H1 (cell line): ENCODE measurements at regions not wholly inside any gene's neighbourhood (a gene's known extent, or its start where the extent isn't known, plus 50 kb on each side); places are given as distances from the start of the nearest gene placed in this dataset.

ENCODE experiments used
- CTCF ChIA-PET: fragments of 300-600 bp; sonication (Branson Sonifier 250); formaldehyde crosslinking; loops from one replicate; lab custom pipeline; 2021; ENCODE audit not compliant: partially characterized antibody; lab: Charles Lee
- POLR2A ChIA-PET: fragments of 300-600 bp; sonication (Branson Sonifier 250); formaldehyde crosslinking; loops from one replicate; lab custom pipeline; 2021; ENCODE audit warnings: inconsistent platforms; ENCODE audit not compliant: partially characterized antibody; lab: Charles Lee
- DNase-seq, 2 experiments: peaks; one replicate each; pipeline versions ENCODE4 v3.0.0 to v3.0.0-alpha.2; 2010 to 2022; ENCODE audit warnings: low spot score in 2 of 2, low read depth in 1 of 2, mixed read lengths in 1 of 2
- FAIRE-seq: peaks from 2 replicates; lab custom pipeline; 2011; peaks lifted over from hg19 to GRCh38; lab: Jason Lieb, UNC
- H2AFZ ChIP-seq: 2 replicates; pipeline ENCODE4 v1.8.1; 2012; ENCODE audit warnings: low read length, inconsistent platforms
- H2AK5ac ChIP-seq: 2 replicates; pipeline ENCODE4 v1.6.1; 2013; ENCODE audit warnings: low read depth, low read length
- H2BK120ac ChIP-seq: replicated peaks from 2 replicates; pipeline ENCODE3; 2013; ENCODE audit warnings: low read depth, low read length, inconsistent platforms
- H2BK12ac ChIP-seq: 2 replicates; pipeline ENCODE4 v1.6.1; 2013; ENCODE audit warnings: low read depth, low read length
- H2BK15ac ChIP-seq: 2 replicates; pipeline ENCODE4 v1.6.1; 2013; ENCODE audit warnings: low read length
- H2BK20ac ChIP-seq: 2 replicates; pipeline ENCODE4 v1.6.1; 2013; ENCODE audit warnings: low read length
- H2BK5ac ChIP-seq: 2 replicates; pipeline ENCODE4 v1.6.1; 2013; ENCODE audit warnings: low read depth, low read length
- H3K14ac ChIP-seq: 2 replicates; pipeline ENCODE4 v1.6.1; 2013; ENCODE audit warnings: inconsistent platforms; ENCODE audit not compliant: insufficient read length
- H3K18ac ChIP-seq: 2 replicates; pipeline ENCODE4 v1.6.1; 2013; ENCODE audit warnings: low read length; ENCODE audit errors: extremely low read depth
- H3K23ac ChIP-seq: 2 replicates; pipeline ENCODE4 v1.6.1; 2013; ENCODE audit warnings: inconsistent platforms; ENCODE audit not compliant: insufficient read length
- H3K23me2 ChIP-seq: 2 replicates; pipeline ENCODE4 v1.6.1; 2013; ENCODE audit warnings: low read depth, low read length
- H3K27ac ChIP-seq: 2 replicates; pipeline ENCODE4 v1.6.1; 2011; ENCODE audit warnings: low read depth, low read length, inconsistent platforms
- H3K27me3 ChIP-seq, 4 experiments: replicated peaks in 1 of 4; 1 replicate in 1 of 4; 2 replicates in 3 of 4; pipeline versions ENCODE4 v1.6.1 to v1.8.1; 2011 to 2013; ENCODE audit warnings: low read length in 3 of 4, mild to moderate bottlenecking in 3 of 4, inconsistent platforms in 2 of 4, mixed read lengths in 2 of 4, moderate library complexity in 1 of 4; ENCODE audit not compliant: control insufficient read depth in 3 of 4, insufficient read depth in 3 of 4; ENCODE audit errors: extremely low read depth in 1 of 4
- H3K36me3 ChIP-seq, 4 experiments: 2 replicates each; pipeline versions ENCODE4 v1.6.1 to v1.8.1; 2011 to 2013; ENCODE audit warnings: mild to moderate bottlenecking in 4 of 4, low read length in 3 of 4, moderate library complexity in 2 of 4, control low read depth in 1 of 4, inconsistent platforms in 1 of 4; ENCODE audit not compliant: insufficient read depth in 4 of 4, control insufficient read depth in 2 of 4
- H3K4ac ChIP-seq: replicated peaks from 2 replicates; pipeline ENCODE3; 2013; ENCODE audit warnings: low read length, low read depth, mixed read lengths, inconsistent platforms; ENCODE audit not compliant: insufficient read length
- H3K4me1 ChIP-seq, 4 experiments: replicated peaks in 1 of 4; 1 replicate in 1 of 4; 2 replicates in 3 of 4; pipeline versions ENCODE4 v1.6.1 to v1.8.1; 2011 to 2013; ENCODE audit warnings: low read length in 3 of 4, inconsistent platforms in 2 of 4, mixed read lengths in 1 of 4; ENCODE audit not compliant: insufficient read depth in 4 of 4, control insufficient read depth in 3 of 4
- H3K4me2 ChIP-seq, 2 experiments: 2 replicates each; pipeline versions ENCODE4 v1.6.1 to v1.8.1; 2011 to 2013; ENCODE audit warnings: low read depth in 2 of 2, low read length in 2 of 2, control low read depth in 1 of 2, inconsistent platforms in 1 of 2, mild to moderate bottlenecking in 1 of 2; ENCODE audit not compliant: insufficient read depth in 1 of 2
- H3K4me3 ChIP-seq, 4 experiments: fragments of 200-600, 300-600 bp in 1 of 4; sonication (generic), shearing (Covaris generic), sonication (Bioruptor Twin) in 1 of 4; 2 replicates each; pipeline versions ENCODE4 v1.5.1 to v1.8.1; 2011 to 2016; ENCODE audit warnings: low read length in 4 of 4, low read depth in 3 of 4, control low read depth in 2 of 4, inconsistent platforms in 2 of 4, mild to moderate bottlenecking in 2 of 4, mixed read lengths in 1 of 4, moderate library complexity in 1 of 4; ENCODE audit not compliant: insufficient read depth in 2 of 4; ENCODE audit errors: extremely low read depth in 1 of 4
- H3K56ac ChIP-seq: replicated peaks from 2 replicates; pipeline ENCODE3; 2013; ENCODE audit warnings: low read depth, mild to moderate bottlenecking, mixed read lengths, low read length, inconsistent platforms; ENCODE audit not compliant: insufficient read length
- H3K79me1 ChIP-seq: 2 replicates; pipeline ENCODE4 v1.6.1; 2013; ENCODE audit warnings: low read depth, low read length, control low read depth
- H3K79me2 ChIP-seq, 2 experiments: 2 replicates each; pipeline versions ENCODE4 v1.6.1 to v1.8.1; 2012 to 2013; ENCODE audit warnings: low read length in 2 of 2, mild to moderate bottlenecking in 2 of 2, inconsistent platforms in 1 of 2; ENCODE audit not compliant: insufficient read depth in 2 of 2, control insufficient read depth in 1 of 2
- H3K9ac ChIP-seq, 4 experiments: replicated peaks in 1 of 4; 1 replicate in 1 of 4; 2 replicates in 3 of 4; pipeline versions ENCODE4 v1.6.1 to v1.8.1; 2011 to 2013; ENCODE audit warnings: low read depth in 3 of 4, low read length in 3 of 4, control low read depth in 2 of 4, mild to moderate bottlenecking in 2 of 4, moderate library complexity in 2 of 4, inconsistent platforms in 1 of 4; ENCODE audit errors: extremely low read depth in 1 of 4
- H3K9me3 ChIP-seq, 2 experiments: 2 replicates each; pipeline versions ENCODE4 v1.6.1 to v1.8.1; 2012 to 2013; ENCODE audit warnings: mild to moderate bottlenecking in 2 of 2, moderate library complexity in 2 of 2, control low read depth in 1 of 2, inconsistent platforms in 1 of 2, low read depth in 1 of 2, low read length in 1 of 2, mixed read lengths in 1 of 2; ENCODE audit not compliant: insufficient read depth in 2 of 2
- H4K20me1 ChIP-seq, 2 experiments: replicated peaks in 1 of 2; 2 replicates each; pipeline versions ENCODE3 to v1.8.1; 2011 to 2013; ENCODE audit warnings: inconsistent platforms in 2 of 2, low read length in 2 of 2, mild to moderate bottlenecking in 1 of 2; ENCODE audit not compliant: insufficient read depth in 2 of 2, control insufficient read depth in 1 of 2
- H4K5ac ChIP-seq: 2 replicates; pipeline ENCODE4 v1.6.1; 2013; ENCODE audit warnings: low read length, low read depth, mixed read lengths, inconsistent platforms; ENCODE audit not compliant: insufficient read length
- H4K8ac ChIP-seq: 2 replicates; pipeline ENCODE4 v1.8.0; 2013; ENCODE audit warnings: mild to moderate bottlenecking, moderate library complexity, low read length, inconsistent platforms; ENCODE audit not compliant: insufficient read depth; ENCODE audit errors: extremely low read depth
- H4K91ac ChIP-seq: replicated peaks from 2 replicates; pipeline ENCODE3; 2013; ENCODE audit warnings: low read length, mixed read lengths, inconsistent platforms; ENCODE audit not compliant: insufficient read length
- BACH1 ChIP-seq: IDR thresholded peaks from 2 replicates; pipeline ENCODE4 v1.6.1; 2012; ENCODE audit warnings: low read length, improper control_type of control experiment
- CTCF ChIP-seq, 3 experiments: IDR thresholded peaks; 1 replicate in 2 of 3; 2 replicates in 1 of 3; pipeline versions ENCODE4 v1.5.1 to v1.6.1; 2011; ENCODE audit warnings: low read length in 3 of 3, mild to moderate bottlenecking in 3 of 3, inconsistent platforms in 2 of 3, low read depth in 1 of 3, moderate library complexity in 1 of 3; ENCODE audit not compliant: insufficient read depth in 1 of 3; ENCODE audit errors: control extremely low read depth in 1 of 3
- EP300 ChIP-seq, 2 experiments: IDR thresholded peaks; 1 replicate in 1 of 2; 2 replicates in 1 of 2; pipeline ENCODE4 v1.6.1; 2011 to 2012; ENCODE audit warnings: low read depth in 2 of 2, low read length in 2 of 2, mild to moderate bottlenecking in 2 of 2, borderline replicate concordance in 1 of 2, inconsistent platforms in 1 of 2, moderate library complexity in 1 of 2
- HDAC6 ChIP-seq: IDR thresholded peaks from one replicate; pipeline ENCODE4 v1.7.1; 2012; ENCODE audit warnings: low read depth, mild to moderate bottlenecking, inconsistent platforms, low read length, moderate library complexity
- KDM1A ChIP-seq: fragments of 200-600, 300-600 bp; sonication (generic); IDR thresholded peaks from 2 replicates; pipeline ENCODE4 v1.7.1; 2016; ENCODE audit warnings: mild to moderate bottlenecking, low read length, borderline replicate concordance
- MAFK ChIP-seq: IDR thresholded peaks from 2 replicates; pipeline ENCODE4 v1.6.1; 2012; ENCODE audit warnings: low read depth, mild to moderate bottlenecking, improper control_type of control experiment, low read length
- RNF2 ChIP-seq: fragments of 200-900, 300-1000 bp; sonication (generic); IDR thresholded peaks from 2 replicates; pipeline ENCODE4 v1.7.1; 2016; ENCODE audit warnings: borderline replicate concordance, low read depth, mild to moderate bottlenecking, antibody characterized with exemption, low read length; ENCODE audit not compliant: poor library complexity, severe bottlenecking; ENCODE audit errors: missing control alignments
- RXRA ChIP-seq: IDR thresholded peaks from 2 replicates; pipeline ENCODE4 v1.6.1; 2011; ENCODE audit warnings: low read depth, mild to moderate bottlenecking, low read length, moderate library complexity; ENCODE audit not compliant: insufficient read depth
- SRF ChIP-seq: IDR thresholded peaks from 2 replicates; pipeline ENCODE4 v1.6.1; 2011; ENCODE audit warnings: mild to moderate bottlenecking, low read depth, low read length, moderate library complexity
- WGBS, 2 experiments: shearing (Covaris generic) in 1 of 2; methylation state at CpG; one replicate each; pipeline versions ENCODE4 v1.1.6 to v1.1.7; 2013 to 2015; ENCODE audit warnings: low lambda C conversion rate in 2 of 2, mixed read lengths in 2 of 2, inconsistent platforms in 1 of 2, low coverage in 1 of 2, missing lambda C conversion rate in 1 of 2; ENCODE audit not compliant: insufficient replicate concordance in 2 of 2, insufficient coverage in 1 of 2, insufficient read length in 1 of 2; ENCODE audit errors: extremely low coverage in 1 of 2, missing lambda C conversion rate in 1 of 2; 5-methylcytosine and 5-hydroxymethylcytosine counted together
- TF ChIP-seq, protein P1 (sequence below): IDR thresholded peaks from 2 replicates; pipeline ENCODE4 v1.6.1; 2012; ENCODE audit warnings: inconsistent platforms

- H3K14ac ChIP-seq, result no peak overlapping the region
- H2BK15ac ChIP-seq, result no peak overlapping the region
- no peak overlapping the region for H3K9ac ChIP-seq
- no peak overlapping the region for H3K4ac ChIP-seq
- no peak overlapping the region for H3K4me3 ChIP-seq
- H3K23ac ChIP-seq, result no peak overlapping the region
- H4K20me1 ChIP-seq, result no peaks in the 10 kb centered on the region
- H3K4me1 ChIP-seq, result peaks cover 0 to 3% (median 0%) of the 10 kb centered on the region in 4 experiments; a peak in 1 of 7 replicates
- H2AFZ ChIP-seq, result peak overlapping the region; percentile 86
- no peaks in the 10 kb centered on the region for H3K23me2 ChIP-seq
- H4K8ac ChIP-seq, result no peak overlapping the region
- no peak overlapping the region for H2BK12ac ChIP-seq
- no peak overlapping the region for H2BK120ac ChIP-seq
- no peaks in the 10 kb centered on the region for H3K36me3 ChIP-seq
- ChIA-PET CTCF (interaction anchor here (0.7 kb wide), 1 partner anchor 672 kb away, joined by 3 read pairs; no protein-coding TSS in a partner anchor), POLR2A (no interaction called here)
- H3K79me1 ChIP-seq, result no peaks in the 10 kb centered on the region
- FAIRE-seq (no peak), DNase-seq (no peak)
- 98% methylated on average over 3 of the region's 3 CpGs; no CpG with 5 or more reads in 1 of the 2 experiments for WGBS, 2 experiments
- H2BK5ac ChIP-seq, result no peak overlapping the region
- no peak overlapping the region for H2BK20ac ChIP-seq
- H4K5ac ChIP-seq, result no peak overlapping the region
- no peak overlapping the region for H3K4me2 ChIP-seq
- no peaks in the 10 kb centered on the region for H3K79me2 ChIP-seq
- H4K91ac ChIP-seq, result no peak overlapping the region
- no peaks in the 10 kb centered on the region for H3K27me3 ChIP-seq
- no peak overlapping the region for H3K56ac ChIP-seq
- H2AK5ac ChIP-seq, result no peak overlapping the region
- no peak overlapping the region for H3K18ac ChIP-seq
- H3K9me3 ChIP-seq, result no peaks in the 10 kb centered on the region; a peak in 1 of 4 replicates
- H3K27ac ChIP-seq, result no peak overlapping the region
- no peak for TF ChIP-seq RXRA
- TF ChIP-seq KDM1A, result no peak
- TF ChIP-seq BACH1, result no peak
- TF ChIP-seq EP300 (IDR thresholded peaks at IDR 0.05; ENCODE audit: borderline replicate concordance in 1 of 2, low read depth in 2 of 2, low read length in 2 of 2), result no peak
- no peak for TF ChIP-seq CTCF (IDR thresholded peaks at IDR 0.05; ENCODE audit: control extremely low read depth in 1 of 3, insufficient read depth in 1 of 3, low read depth in 1 of 3, low read length in 3 of 3)
- no peak for TF ChIP-seq HDAC6
- no peak for TF ChIP-seq RNF2
- no peak for TF ChIP-seq MAFK
- TF ChIP-seq SRF, result no peak
- TF ChIP-seq, protein P1, sequence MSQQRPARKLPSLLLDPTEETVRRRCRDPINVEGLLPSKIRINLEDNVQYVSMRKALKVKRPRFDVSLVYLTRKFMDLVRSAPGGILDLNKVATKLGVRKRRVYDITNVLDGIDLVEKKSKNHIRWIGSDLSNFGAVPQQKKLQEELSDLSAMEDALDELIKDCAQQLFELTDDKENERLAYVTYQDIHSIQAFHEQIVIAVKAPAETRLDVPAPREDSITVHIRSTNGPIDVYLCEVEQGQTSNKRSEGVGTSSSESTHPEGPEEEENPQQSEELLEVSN, result no peak
Measured at GRCh38 chr6:140912686-140913085, 1220.0 kb upstream of the GJE1 start.
